ENCODE measurements at regions not wholly inside any gene's neighbourhood (a gene's known extent, or its start where the extent isn't known, plus 50 kb on each side); places are given as distances from the start of the nearest gene placed in this dataset.

DNA sequence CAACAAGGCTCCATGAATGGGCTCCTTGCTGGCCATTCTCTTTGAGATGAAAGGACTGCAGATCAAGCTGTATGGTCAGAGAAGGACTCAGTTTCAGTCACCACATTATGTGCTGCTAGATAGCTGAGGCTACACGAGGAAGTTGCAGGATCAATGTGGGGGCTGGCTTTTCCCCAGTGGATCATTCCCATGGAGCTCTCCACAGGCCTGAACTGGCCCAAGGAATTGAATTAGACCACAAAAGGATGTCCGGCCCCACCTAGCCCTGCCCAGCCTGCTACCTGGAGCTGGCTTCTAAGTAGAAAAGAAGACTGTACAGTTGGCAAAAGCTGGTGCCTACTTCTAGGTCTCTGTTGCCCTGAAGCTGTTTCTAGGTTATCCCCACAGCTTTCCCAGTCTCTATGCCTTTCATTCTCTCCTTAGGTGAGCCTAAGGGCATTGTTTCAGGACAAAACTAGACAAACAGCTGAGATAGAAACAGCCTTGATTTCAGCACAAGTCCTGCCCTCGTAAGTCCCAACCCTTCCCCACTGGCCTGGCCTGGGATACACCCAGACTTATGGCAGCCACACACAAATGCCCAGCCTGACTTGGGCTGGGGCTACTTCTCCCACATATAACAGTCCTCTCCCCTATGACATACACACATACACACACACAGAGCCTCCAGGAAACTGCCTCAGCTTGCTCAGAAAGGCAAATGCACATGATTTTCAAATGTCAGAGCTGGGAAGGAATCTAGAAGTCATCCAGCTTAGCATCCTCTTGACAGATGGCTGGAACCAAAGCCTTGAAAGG, 129.1 kb upstream of the NCAM1 start:
- DNase-seq (ENCODE audit: low spot score) = no peak
- intact Hi-C loops (cut with DNase I) = loop anchor here (5.0 to 10.0 kb wide), 2 partner anchors 180 to 283 kb away; no protein-coding TSS in a partner anchor

GRCh38 chr11:112834277-112834755, 126.9 kb upstream of the NCAM1 start:
- DNase-seq (ENCODE audit: low spot score) = peak; percentile 85
- intact Hi-C loops (cut with DNase I) = loop anchor here (2.0 to 10.0 kb wide), 3 partner anchors 54 to 280 kb away; no protein-coding TSS in a partner anchor

- intact Hi-C loops (cut with DNase I) = loop anchor here (2.0 to 10.0 kb wide), 3 partner anchors 55 to 279 kb away; partner anchors contain the start of gene NCAM1
- DNase-seq (ENCODE audit: low spot score) = no peak
Observed at GRCh38 chr11:112835591-112836255, 125.5 kb upstream of the NCAM1 start.

DNA sequence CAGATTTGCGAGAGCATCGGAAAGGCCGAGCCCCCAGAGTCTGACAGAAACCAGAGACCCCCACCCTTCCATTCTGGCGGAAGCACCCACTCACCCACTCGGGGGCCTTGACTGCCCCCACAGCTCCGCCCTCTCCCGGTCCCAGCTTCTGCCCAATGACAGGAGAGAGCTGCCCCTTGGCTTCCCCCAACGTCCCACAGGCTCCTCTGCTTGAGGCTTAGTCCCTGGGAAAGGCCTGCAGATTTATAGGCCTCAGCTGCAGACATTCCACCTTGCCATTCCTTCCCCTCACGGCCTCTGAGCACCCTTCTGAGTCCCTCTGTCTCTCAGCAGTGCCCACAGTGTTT, 125.0 kb upstream of the NCAM1 start:
- intact Hi-C loops (cut with DNase I) = loop anchor here (2.0 to 10.0 kb wide), 2 partner anchors 125 to 279 kb away; partner anchors contain the start of gene NCAM1
- no peak for DNase-seq (ENCODE audit: low spot score)

DNA sequence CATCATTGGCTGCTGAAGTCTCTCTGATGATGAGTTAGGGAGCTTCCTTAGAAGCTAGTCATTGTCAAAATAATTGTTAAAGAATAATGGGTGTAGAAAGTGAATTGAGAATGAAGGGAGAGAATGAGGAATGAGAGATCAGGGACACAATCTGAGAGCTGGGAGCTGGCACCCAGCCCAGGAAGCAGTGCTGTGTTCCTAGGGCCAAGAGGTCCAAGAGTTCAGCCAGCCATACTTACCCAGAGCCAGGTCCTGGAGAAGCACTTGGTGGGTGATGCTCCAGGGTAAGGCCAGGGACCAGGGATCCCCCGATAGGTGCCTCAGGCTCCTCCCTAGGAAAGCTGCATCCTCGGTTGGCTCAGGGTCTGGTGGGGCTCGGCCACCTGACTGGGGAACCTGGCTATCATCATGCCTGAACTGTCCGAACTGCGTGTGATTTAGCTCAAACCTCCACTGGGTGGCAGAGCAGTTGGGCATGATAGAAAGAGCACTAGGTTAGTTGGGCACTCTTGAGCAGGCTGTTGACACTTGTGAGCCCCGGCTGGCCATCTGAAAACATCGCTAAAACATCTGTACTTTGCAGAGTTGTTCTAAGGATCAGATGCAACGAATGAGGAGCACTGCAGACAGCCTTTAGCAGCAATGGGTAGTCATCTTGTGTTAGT, 123.9 kb upstream of the NCAM1 start:
- intact Hi-C loops (cut with DNase I) = loop anchor here (2.0 to 10.0 kb wide), 2 partner anchors 124 to 278 kb away; partner anchors contain the start of gene NCAM1
- no peak for DNase-seq (ENCODE audit: low spot score)

DNA sequence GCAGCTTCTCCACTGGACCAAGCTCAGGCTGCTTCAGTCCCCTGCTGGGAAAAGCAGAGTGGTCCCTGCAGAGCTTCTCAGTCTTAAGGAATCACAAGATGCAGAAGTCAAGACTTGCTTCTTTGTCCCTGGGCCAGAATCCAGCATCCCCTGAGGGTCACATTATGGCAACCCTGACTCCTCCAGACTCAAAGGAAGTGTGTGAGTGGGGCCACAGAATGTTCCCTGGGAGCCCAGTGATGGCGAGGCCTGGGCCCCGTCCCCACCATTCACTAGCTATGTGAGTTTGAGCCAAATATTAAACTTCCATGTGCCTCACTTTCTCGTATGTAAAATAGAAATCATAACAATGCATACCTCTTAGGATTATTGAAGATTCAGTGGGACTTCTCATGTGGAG, 122.2 kb upstream of the NCAM1 start:
- intact Hi-C loops (cut with DNase I) = loop anchor here (10.0 kb wide), 1 partner anchor 276 kb away; no protein-coding TSS in a partner anchor
- DNase-seq (ENCODE audit: low spot score) = no peak

DNA sequence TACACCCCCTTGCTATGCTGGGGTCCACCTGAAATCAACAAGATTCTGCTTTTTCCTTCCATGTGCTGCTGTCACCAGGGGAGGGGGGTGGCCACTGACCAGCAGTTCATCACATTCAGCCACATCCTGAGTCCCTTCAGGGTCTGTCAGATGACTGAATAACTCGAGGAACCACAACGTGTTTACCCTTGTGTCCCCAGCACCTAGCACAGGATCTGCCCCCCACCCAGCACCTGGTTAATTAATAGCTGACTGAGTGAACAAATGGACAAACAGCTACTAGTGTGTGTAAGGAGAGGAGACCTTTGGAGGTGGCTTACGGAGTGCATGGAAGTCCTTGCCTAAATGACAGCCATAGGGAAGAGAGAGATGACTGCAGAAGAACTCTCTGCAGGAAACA, 119.5 kb upstream of the NCAM1 start:
- intact Hi-C loops (cut with DNase I) = no loop called here
- no peak for DNase-seq (ENCODE audit: low spot score)

DNA sequence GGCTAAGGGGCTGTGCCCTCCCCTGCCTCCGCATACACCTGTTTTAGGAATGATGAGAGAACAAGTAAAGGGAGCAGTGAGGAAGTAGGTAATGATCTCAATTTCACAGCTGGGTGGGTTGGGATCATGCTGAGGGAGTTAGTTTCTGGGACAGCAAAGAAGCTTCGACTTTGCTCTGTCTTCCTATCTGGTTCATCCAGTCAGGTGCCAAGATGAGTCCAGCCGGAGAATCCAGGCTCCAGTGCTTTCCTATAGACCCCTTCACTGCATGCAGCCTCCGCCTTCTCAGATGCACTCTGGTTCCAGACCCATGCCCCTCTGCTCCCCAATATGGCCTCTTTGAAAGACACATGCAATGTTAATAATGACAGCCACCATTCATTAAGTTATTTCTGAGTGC, 119.1 kb upstream of the NCAM1 start:
- intact Hi-C loops (cut with DNase I) = no loop called here
- no peak for DNase-seq (ENCODE audit: low spot score)

- DNase-seq (ENCODE audit: low spot score) = no peak
- intact Hi-C loops (cut with DNase I) = no loop called here
Observed at GRCh38 chr11:112844517-112844916, 116.7 kb upstream of the NCAM1 start.

GRCh38 chr11:112847568-112847967, 113.7 kb upstream of the NCAM1 start:
- DNase-seq (ENCODE audit: low spot score) = no peak
- intact Hi-C loops (cut with DNase I) = no loop called here

DNA sequence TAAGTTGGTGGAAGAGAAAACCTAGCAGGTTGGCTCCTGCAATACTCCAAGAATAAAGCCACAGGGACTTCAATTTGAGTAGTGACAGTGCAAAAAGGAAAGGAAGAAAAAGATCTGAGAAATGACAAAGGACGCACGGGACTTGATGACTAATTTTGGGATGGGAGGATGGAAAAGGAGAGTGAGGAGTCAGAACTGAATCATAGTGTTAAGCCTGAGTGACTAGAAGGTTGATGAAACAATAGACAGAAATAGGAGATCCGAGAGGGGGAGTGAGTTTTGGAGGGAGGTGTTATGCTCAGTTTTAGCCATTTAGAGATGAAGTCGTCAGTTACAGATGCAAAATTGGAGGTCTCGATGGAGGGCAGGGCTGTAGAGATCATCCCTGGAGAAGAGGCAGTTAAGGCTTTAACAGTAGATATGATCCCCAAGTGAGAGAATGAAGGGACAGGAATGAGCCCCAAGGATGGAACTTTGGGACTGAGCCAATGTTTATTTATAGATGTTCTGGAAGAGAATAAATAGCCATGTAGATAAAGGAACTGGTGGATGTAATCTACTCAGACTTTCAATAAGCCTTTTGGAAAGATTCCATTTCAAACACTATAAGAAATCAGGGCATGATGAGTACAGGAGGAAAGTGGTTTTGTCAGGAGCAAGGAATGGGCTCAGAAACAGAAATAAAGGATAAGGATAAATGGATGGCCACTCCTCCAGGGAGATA, 108.9 kb upstream of the NCAM1 start:
- intact Hi-C loops (cut with DNase I) = loop anchor here (5.0 to 10.0 kb wide), 2 partner anchors 90 to 558 kb away; no protein-coding TSS in a partner anchor
- no peak for DNase-seq (ENCODE audit: low spot score)

- intact Hi-C loops (cut with DNase I) = loop anchor here (10.0 kb wide), 1 partner anchor 561 kb away; no protein-coding TSS in a partner anchor
- no peak for DNase-seq (ENCODE audit: low spot score)
Observed at GRCh38 chr11:112856133-112856532, 105.1 kb upstream of the NCAM1 start.

DNA sequence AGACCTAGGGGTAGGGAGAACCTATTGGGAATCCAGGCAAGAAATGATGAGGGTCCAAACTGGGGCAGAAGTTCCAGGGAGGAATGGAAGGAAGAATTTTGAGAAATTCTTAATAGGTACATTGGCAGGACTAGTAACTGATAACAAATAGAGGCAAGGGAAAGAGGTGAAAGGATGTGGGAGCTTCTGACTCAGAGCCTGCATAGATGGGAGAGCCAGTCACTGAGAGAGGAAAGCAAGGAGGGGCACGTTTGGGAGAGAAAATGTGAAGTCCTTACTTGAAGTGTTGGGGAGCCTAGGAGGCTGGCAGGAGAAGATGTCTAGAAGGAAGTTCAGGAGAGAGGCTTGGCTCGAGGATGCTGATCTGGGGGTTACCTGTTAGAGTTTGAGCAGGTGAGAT, 104.6 kb upstream of the NCAM1 start:
- intact Hi-C loops (cut with DNase I) = loop anchor here (10.0 kb wide), 1 partner anchor 562 kb away; no protein-coding TSS in a partner anchor
- no peak for DNase-seq (ENCODE audit: low spot score)

GRCh38 chr11:112858289-112859023, 102.8 kb upstream of the NCAM1 start:
- no peak for DNase-seq (ENCODE audit: low spot score)
- intact Hi-C loops (cut with DNase I) = loop anchor here (10.0 kb wide), 1 partner anchor 564 kb away; no protein-coding TSS in a partner anchor

- no peak for DNase-seq (ENCODE audit: low spot score)
- intact Hi-C loops (cut with DNase I) = loop anchor here (10.0 kb wide), 1 partner anchor 565 kb away; no protein-coding TSS in a partner anchor
Observed at GRCh38 chr11:112859787-112860186, 101.4 kb upstream of the NCAM1 start.

DNA sequence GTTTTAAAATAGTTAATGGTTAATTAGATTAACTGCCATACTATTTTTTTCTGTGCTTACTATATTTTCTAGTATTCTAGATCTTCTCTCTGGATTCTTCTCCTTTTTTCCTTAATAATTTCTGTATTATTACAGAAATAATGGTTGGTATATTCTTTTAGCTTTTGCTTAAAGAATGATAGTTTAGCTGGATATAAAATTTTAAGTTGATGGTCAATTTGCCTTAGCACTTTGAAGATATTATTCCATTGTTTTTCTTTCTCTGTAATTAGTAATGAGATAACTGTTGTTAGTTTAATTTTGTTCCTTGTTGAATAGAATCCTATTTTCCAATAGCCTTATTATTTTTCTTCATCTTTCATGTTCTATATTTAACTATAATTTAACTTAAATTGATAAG, 99.9 kb upstream of the NCAM1 start:
- DNase-seq (ENCODE audit: low spot score) = no peak
- intact Hi-C loops (cut with DNase I) = no loop called here

GRCh38 chr11:112863305-112863704, 97.9 kb upstream of the NCAM1 start:
- intact Hi-C loops (cut with DNase I) = no loop called here
- DNase-seq (ENCODE audit: low spot score) = no peak

- DNase-seq (ENCODE audit: low spot score) = no peak
- intact Hi-C loops (cut with DNase I) = no loop called here
Observed at GRCh38 chr11:112864672-112865071, 96.5 kb upstream of the NCAM1 start.
